NCI-H2171 treated with DMSO at 0.1 percent for 48 hours (cell line): ENCODE measurements at regions not wholly inside any gene's neighbourhood (a gene's known extent, or its start where the extent isn't known, plus 50 kb on each side); places are given as distances from the start of the nearest gene placed in this dataset.
"Not testable (repeated sequence)": the region's sequence is repeated elsewhere in the genome, so short reads cannot be mapped to it uniquely, and the experiment has no call there.

Source experiments
- DNase-seq: peaks from one replicate; lab custom pipeline; 2025; lab: John Stamatoyannopoulos, UW

GRCh38 chr5:103881560-103881959, 319.0 kb upstream of the NUDT12 start:
- no peak for DNase-seq

DNA sequence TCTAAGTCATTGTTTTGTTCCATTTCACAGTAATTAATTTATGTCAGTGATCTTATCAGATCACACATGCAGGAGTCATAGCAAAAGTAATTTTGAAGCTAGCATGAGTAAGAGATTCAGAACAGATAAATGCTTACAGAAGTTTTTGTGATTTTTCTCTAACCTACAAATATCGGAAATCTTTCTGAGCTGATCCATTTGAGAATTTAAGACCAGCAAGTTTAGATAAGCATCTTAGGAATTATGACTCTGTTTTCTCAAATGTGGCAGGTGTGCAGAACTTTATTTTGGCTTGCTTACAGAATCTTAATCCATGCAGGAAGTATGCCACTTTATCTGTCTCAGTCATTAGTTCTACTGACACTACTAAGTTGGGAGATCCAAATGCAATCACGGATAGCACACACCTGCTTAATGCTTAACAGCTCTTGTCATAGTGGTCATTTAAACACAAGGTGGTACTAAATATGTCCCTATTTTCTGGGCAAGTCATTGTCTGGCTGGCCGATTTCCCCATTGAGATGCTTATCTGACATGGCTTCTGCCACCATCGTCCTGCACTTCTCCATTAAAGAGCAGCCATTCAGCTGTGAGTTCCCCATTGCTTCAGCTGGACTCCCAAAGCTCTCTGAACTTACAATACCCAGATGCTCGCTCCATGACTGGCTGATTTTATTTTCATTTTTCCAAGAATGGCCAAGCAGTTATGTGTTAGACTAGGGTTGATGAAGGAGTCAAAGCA, 305.4 kb upstream of the NUDT12 start:
- no peak for DNase-seq

GRCh38 chr5:103866169-103866568, 303.6 kb upstream of the NUDT12 start:
- no peak for DNase-seq

DNA sequence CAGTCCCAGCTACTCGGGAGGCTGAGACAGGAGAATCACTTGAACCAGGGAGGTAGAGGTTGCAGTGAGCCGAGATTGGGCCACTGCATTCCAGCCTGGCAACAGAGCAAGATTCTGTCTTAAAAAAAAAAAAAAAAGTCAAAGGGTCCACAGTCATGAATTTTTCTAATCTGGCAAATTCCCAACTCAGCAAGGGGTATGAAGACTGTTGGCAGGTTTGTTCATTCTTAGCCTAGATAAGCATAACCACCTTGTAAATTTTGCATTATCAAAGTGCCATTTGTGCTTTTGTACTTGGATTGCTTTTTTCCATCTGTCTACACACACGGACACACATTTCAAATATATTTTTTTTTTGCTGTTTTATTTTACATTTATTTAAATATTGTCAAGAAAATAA, 299.8 kb upstream of the NUDT12 start:
- DNase-seq = no peak

GRCh38 chr5:103860327-103860726, 297.7 kb upstream of the NUDT12 start:
- no peak for DNase-seq

GRCh38 chr5:103858367-103858766, 295.8 kb upstream of the NUDT12 start:
- not testable (repeated sequence) for DNase-seq

DNA sequence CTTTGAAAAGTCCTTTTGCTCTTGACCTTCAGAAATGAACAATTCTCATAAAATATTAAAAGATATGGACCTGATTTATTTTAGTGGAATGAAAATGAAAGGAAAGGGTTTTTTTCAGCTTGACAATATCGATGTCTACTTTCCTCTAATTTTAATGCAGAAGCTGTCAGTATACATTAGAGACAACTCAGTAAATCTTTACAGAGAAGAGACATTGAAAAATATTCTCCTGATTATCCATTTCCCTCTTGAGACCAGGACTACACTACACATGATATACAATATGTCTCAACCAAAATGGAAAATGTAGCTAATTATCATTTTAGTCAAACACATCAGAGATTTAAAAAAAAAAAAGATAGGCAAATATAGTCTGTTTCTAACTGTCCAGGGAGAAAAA, 288.5 kb upstream of the NUDT12 start:
- DNase-seq = no peak

GRCh38 chr5:103849934-103850333, 287.3 kb upstream of the NUDT12 start:
- no peak for DNase-seq

- DNase-seq = no peak
Observed at GRCh38 chr5:103847060-103847459, 284.5 kb upstream of the NUDT12 start.

DNA sequence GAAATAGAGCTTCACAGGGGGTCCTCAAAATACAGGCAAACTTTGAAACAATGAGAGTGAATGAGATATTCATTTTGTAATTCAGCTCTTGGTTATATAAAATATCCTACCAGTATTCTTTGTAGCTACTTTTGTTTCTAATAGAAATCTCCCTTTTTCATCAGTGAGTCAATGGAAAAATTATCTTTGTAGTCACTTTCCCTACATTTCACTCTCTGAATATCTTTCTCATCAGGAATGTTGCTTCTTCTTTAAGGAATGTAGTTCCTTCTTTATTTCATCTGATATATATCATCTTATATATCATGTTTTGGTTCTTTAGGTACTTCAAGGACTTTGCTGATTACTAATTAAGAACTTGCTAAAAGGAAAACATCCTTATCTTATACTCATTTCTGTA, 280.3 kb upstream of the NUDT12 start:
- no peak for DNase-seq

GRCh38 chr5:103840600-103840999, 278.0 kb upstream of the NUDT12 start:
- no peak for DNase-seq

- no peak for DNase-seq
Observed at GRCh38 chr5:103834216-103834615, 271.6 kb upstream of the NUDT12 start.

DNA sequence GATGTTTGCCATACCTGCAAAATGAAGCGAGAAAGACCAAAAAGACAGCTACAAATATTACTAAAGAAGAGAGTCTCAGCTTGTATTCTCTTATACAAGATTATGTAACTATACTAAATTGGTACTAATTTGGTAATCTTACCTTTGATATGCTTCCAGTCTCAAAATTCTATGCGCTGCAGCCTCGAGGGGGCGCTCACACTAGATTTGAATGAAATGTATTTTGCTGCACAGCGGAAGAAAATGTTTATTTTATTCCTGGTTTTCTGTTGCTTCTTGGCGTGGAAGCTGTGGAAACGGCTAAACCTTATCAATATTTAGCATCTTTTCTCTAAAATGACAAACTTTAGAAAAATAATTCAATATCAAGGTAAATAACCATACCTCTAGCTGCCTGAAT, 267.0 kb upstream of the NUDT12 start:
- no peak for DNase-seq

DNA sequence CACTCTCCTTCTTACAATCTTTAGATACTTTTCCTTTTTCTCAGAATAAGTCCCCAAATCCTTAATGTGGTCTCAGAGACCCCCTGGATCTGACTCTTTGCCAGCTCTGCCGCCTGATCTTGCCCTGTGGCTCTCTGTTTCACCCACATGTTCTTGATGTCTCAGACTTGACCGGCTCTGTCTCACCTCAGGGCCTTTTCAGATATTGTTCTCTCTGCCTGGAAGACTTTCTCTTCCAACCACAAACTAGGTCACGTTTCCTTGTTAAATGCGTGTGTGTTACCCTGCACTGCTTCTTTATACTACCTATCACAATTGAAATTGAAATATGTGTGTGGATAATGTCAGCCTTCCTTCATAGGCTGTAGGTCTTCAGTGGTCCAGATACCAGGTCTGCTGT, 265.4 kb upstream of the NUDT12 start:
- no peak for DNase-seq

- no peak for DNase-seq
Observed at GRCh38 chr5:103821361-103821760, 258.8 kb upstream of the NUDT12 start.

- peak; percentile 74 for DNase-seq
Observed at GRCh38 chr5:103808464-103809106, 246.0 kb upstream of the NUDT12 start.

- DNase-seq = no peak
Observed at GRCh38 chr5:103804711-103805110, 242.1 kb upstream of the NUDT12 start.

GRCh38 chr5:103801681-103802080, 239.1 kb upstream of the NUDT12 start:
- no peak for DNase-seq

DNA sequence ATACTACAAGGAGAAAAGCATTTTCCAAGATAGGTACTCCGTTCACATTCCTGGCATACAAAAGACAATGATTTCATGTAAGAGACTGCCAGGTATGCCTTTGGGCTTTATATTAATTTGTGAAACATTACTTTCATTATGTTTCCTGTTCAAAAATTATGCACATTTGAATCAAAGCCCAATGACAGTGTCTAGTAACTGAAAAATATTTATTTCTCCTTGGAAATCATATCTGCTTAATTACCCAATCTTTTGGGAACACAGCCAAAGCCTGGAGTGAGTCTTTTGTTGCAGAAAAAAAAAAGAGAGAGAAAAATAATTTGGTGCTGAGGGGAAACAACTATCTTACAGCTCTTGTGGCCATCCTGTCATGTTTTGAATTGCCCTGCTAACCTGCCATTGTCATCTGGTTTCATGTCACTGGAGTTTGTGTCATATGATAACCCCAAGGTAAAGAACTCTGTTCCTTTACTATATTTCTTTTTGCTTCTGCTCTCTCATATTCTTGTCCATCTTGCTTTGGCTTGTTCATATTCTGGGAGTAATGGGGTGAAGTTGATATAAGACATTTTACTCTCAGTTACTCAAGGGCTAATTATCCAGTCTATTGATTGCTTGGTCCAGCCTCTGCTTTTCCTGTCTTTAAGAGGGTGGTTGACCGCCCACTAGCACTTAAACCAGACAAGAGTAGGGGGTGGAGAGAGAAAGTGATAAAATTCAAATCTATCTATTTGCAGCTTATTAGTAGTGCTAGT, 238.3 kb upstream of the NUDT12 start:
- DNase-seq = peak; percentile 55

DNA sequence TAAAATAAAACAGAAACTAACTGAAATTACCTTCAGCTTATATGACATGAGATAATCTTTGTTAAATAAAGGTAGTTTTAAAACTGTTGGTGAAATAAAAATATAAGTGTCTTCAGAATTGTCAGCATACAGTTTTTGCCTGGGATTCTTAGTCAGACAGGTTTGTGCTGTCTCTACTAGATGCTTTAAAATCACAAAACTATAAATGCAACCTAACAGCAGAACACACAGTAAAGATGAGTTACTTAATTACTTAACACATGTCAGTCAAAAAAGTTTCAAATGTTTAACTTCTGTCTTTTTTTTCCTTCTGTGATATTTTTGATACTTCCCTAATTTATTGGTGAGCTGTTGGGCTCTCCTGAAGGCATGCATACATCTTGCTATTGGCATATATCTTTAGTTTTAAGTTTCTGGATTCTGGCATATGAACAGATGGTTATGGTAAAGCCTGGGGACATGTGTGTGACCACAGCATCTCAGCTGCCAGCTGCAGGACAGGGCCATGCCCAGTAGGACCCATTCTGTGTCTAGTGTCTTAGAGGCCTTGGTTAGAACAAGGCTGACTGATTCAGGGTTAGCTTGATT, 231.1 kb upstream of the NUDT12 start:
- DNase-seq = no peak

GRCh38 chr5:103785569-103785968, 223.0 kb upstream of the NUDT12 start:
- DNase-seq = no peak

DNA sequence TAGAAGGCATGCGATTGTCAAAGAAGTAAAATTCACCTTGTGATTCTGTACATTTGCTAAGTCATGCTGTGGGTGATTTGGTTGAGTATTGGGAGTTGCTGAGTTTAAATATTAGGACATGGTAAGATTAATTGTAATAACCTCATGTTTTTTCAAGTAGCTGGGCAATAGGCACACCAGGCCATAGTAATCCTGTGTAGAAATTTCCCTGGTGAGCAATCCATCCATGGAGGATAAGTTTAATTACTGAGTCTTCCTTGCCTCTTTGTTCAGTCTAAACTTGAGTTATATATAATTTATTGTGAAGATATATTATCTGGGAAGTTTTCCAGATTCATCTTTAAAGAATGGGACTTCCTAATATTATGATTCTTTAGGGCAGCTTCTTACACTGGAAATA, 221.1 kb upstream of the NUDT12 start:
- DNase-seq = no peak

- DNase-seq = no peak
Observed at GRCh38 chr5:103780794-103781193, 218.2 kb upstream of the NUDT12 start.
